ENCODE measurements at regions not wholly inside any gene's neighbourhood (a gene's known extent, or its start where the extent isn't known, plus 50 kb on each side); places are given as distances from the start of the nearest gene placed in this dataset.
A peak's percentile ranks its signal among the peaks of the same experiment; 100 is the strongest.

DNA sequence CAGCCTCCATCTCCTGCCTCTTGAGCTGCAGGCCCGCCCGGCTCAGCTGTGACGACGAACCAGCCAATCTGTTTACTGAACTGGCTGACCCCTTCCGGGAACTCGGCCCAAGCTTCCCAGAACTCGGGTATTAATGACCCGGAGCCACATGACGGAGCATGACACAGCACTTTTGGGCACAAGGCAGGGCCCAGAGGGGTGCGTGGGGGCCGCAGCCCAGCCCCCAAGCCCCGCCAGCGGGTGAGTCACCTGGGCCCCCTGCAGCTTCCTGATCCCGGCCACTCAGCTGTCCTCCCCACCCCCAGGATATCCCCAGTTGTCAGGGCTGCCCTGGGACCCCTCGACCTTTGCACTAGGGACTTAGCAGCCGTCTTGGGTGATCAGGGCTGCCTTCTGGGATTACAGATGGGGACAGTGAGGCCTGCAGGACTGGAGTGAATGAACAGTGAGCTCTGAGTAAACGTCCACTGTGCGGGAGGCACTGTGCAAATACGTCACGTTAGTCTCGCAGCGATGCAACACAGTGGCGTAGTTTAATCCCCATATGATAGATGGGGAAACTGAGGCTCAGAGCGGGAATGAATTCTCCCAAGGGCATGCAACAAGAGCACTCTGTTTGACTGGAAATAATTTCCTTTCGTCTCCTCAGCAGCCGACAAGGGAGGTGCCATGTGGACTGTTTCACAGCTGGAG lies 102.1 kb downstream of the CEBPB start:
- peak; percentile 78 for DNase-seq (ENCODE audit: low spot score)
- no peaks in the 10 kb centered on the region for H3K36me3 ChIP-seq
- 54% methylated on average over 19 of the region's 26 CpGs for WGBS
- no peaks in the 10 kb centered on the region for H3K9me3 ChIP-seq
- peak; percentile 38 for TF ChIP-seq POLR2A (IDR thresholded peaks at IDR 0.05)
- TF ChIP-seq, protein P1, sequence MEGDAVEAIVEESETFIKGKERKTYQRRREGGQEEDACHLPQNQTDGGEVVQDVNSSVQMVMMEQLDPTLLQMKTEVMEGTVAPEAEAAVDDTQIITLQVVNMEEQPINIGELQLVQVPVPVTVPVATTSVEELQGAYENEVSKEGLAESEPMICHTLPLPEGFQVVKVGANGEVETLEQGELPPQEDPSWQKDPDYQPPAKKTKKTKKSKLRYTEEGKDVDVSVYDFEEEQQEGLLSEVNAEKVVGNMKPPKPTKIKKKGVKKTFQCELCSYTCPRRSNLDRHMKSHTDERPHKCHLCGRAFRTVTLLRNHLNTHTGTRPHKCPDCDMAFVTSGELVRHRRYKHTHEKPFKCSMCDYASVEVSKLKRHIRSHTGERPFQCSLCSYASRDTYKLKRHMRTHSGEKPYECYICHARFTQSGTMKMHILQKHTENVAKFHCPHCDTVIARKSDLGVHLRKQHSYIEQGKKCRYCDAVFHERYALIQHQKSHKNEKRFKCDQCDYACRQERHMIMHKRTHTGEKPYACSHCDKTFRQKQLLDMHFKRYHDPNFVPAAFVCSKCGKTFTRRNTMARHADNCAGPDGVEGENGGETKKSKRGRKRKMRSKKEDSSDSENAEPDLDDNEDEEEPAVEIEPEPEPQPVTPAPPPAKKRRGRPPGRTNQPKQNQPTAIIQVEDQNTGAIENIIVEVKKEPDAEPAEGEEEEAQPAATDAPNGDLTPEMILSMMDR (IDR thresholded peaks at IDR 0.05): no peak
- TF ChIP-seq POLR2AphosphoS5 (IDR thresholded peaks at IDR 0.05): peak; percentile 92
- no peak overlapping the region for H3K4me3 ChIP-seq
- H3K27ac ChIP-seq: peak overlapping the region; percentile 60 to 70
- intact Hi-C loops (cut with DNase I): no loop called here
- H3K27me3 ChIP-seq (replicated peaks; ENCODE audit: insufficient read depth): no peaks in the 10 kb centered on the region
- H3K4me1 ChIP-seq (replicated peaks): peaks cover 8% of the 10 kb centered on the region

GRCh38 chr20:50293284-50294139 lies 102.9 kb downstream of the CEBPB start:
- 86% methylated on average over 21 of the region's 21 CpGs for WGBS
- no peak overlapping the region for H3K4me3 ChIP-seq
- no peaks in the 10 kb centered on the region for H3K27me3 ChIP-seq (replicated peaks; ENCODE audit: insufficient read depth)
- H3K36me3 ChIP-seq: no peaks in the 10 kb centered on the region
- H3K9me3 ChIP-seq: no peaks in the 10 kb centered on the region
- intact Hi-C loops (cut with DNase I): no loop called here
- no peak for DNase-seq (ENCODE audit: low spot score)
- TF ChIP-seq POLR2AphosphoS5 (IDR thresholded peaks at IDR 0.05) (no peak), POLR2A (IDR thresholded peaks at IDR 0.05) (no peak)
- TF ChIP-seq, protein P1 (IDR thresholded peaks at IDR 0.05): no peak
- H3K4me1 ChIP-seq (replicated peaks): peaks cover 8% of the 10 kb centered on the region
- H3K27ac ChIP-seq: peak overlapping the region; percentile 60 to 70

GRCh38 chr20:50294164-50295088 lies 103.8 kb downstream of the CEBPB start:
- Histone ChIP-seq H3K4me3 (no peak overlapping the region), H3K27me3 (replicated peaks; ENCODE audit: insufficient read depth) (no peaks in the 10 kb centered on the region), H3K36me3 (no peaks in the 10 kb centered on the region), H3K4me1 (replicated peaks) (peaks cover 8% of the 10 kb centered on the region), H3K27ac (peak overlapping the region; percentile 1 to 60), H3K9me3 (no peaks in the 10 kb centered on the region)
- DNase-seq (ENCODE audit: low spot score): no peak
- intact Hi-C loops (cut with DNase I): no loop called here
- 90% methylated on average over 18 of the region's 18 CpGs for WGBS
- TF ChIP-seq, protein P1 (IDR thresholded peaks at IDR 0.05): no peak
- TF ChIP-seq POLR2AphosphoS5 (IDR thresholded peaks at IDR 0.05): no peak
- no peak for TF ChIP-seq POLR2A (IDR thresholded peaks at IDR 0.05)

- whole genome bisulfite sequencing: 56% methylated on average over 5 of the region's 5 CpGs
- intact Hi-C loops (cut with DNase I): no loop called here
- DNase-seq (ENCODE audit: low spot score): no peak
- Histone ChIP-seq H3K27me3 (replicated peaks; ENCODE audit: insufficient read depth) (no peaks in the 10 kb centered on the region), H3K4me1 (replicated peaks) (peaks cover 8% of the 10 kb centered on the region), H3K4me3 (no peak overlapping the region), H3K9me3 (no peaks in the 10 kb centered on the region), H3K27ac (peak overlapping the region in 1 of 2 donors; percentile 15), H3K36me3 (no peaks in the 10 kb centered on the region)
- TF ChIP-seq POLR2A (IDR thresholded peaks at IDR 0.05): no peak
- no peak for TF ChIP-seq POLR2AphosphoS5 (IDR thresholded peaks at IDR 0.05)
- TF ChIP-seq, protein P1 (IDR thresholded peaks at IDR 0.05): no peak
These were observed 104.7 kb downstream of the CEBPB start for GRCh38 chr20:50295345-50295744.
